Stimulated activated CD8-positive, alpha-beta memory T cell treated with anti-CD3 and anti-CD28 coated beads, Interleukin-12 subunit alpha, Interleukin-12 subunit beta, amount 100 ng/mL, for 24 hours (primary cell): ENCODE measurements at regions not wholly inside any gene's neighbourhood (a gene's known extent, or its start where the extent isn't known, plus 50 kb on each side); places are given as distances from the start of the nearest gene placed in this dataset.

Experiments used
- DNase-seq: peaks from one replicate; pipeline ENCODE4 v3.0.0-alpha.2; 2020; ENCODE audit errors: extremely low read depth

GRCh38 chr5:74288448-74289108, 351.9 kb downstream of the ENC1 start:
- no peak for DNase-seq

GRCh38 chr5:74288038-74288437, 352.5 kb downstream of the ENC1 start:
- DNase-seq: no peak

- no peak for DNase-seq
Measured at GRCh38 chr5:74286734-74287695, 353.5 kb downstream of the ENC1 start.

GRCh38 chr5:74285675-74286280, 354.8 kb downstream of the ENC1 start:
- no peak for DNase-seq

GRCh38 chr5:74282490-74282889, 358.0 kb downstream of the ENC1 start:
- DNase-seq: no peak

- no peak for DNase-seq
Measured at GRCh38 chr5:74281166-74281565, 359.4 kb downstream of the ENC1 start.

- DNase-seq: no peak
Measured at GRCh38 chr5:74280306-74280705, 360.2 kb downstream of the ENC1 start.

GRCh38 chr5:74279244-74279643, 361.3 kb downstream of the ENC1 start:
- no peak for DNase-seq

GRCh38 chr5:74277418-74277817, 363.1 kb downstream of the ENC1 start:
- no peak for DNase-seq

GRCh38 chr5:74275171-74275992, 365.1 kb downstream of the ENC1 start:
- no peak for DNase-seq

- no peak for DNase-seq
Measured at GRCh38 chr5:74274326-74274725, 366.2 kb downstream of the ENC1 start.

GRCh38 chr5:74272831-74273451, 367.6 kb downstream of the ENC1 start:
- no peak for DNase-seq

GRCh38 chr5:74272024-74272775, 368.3 kb downstream of the ENC1 start:
- DNase-seq: no peak

- DNase-seq: no peak
Measured at GRCh38 chr5:74268297-74268696, 372.2 kb downstream of the ENC1 start.

- DNase-seq: no peak
Measured at GRCh38 chr5:74266836-74267235, 373.7 kb downstream of the ENC1 start.

- DNase-seq: no peak
Measured at GRCh38 chr5:74266132-74266531, 374.4 kb downstream of the ENC1 start.

GRCh38 chr5:74262544-74263207, 377.9 kb downstream of the ENC1 start:
- DNase-seq: no peak

- DNase-seq: no peak
Measured at GRCh38 chr5:74261866-74262265, 378.7 kb downstream of the ENC1 start.

- no peak for DNase-seq
Measured at GRCh38 chr5:74261421-74261820, 379.1 kb downstream of the ENC1 start.

- DNase-seq: no peak
Measured at GRCh38 chr5:74259572-74259971, 381.0 kb downstream of the ENC1 start.
